Activated B cell treated with CpG ODN at 0.5 μM for 24 hours (primary cell): ENCODE measurements at regions not wholly inside any gene's neighbourhood (a gene's known extent, or its start where the extent isn't known, plus 50 kb on each side); places are given as distances from the start of the nearest gene placed in this dataset.

Experiments used
- ATAC-seq: fragments of 200-7000 bp; cut with Tn5 transposase; one replicate; pipeline ENCODE4 v1.10.0; 2021; ENCODE audit warnings: low read depth, mild to moderate bottlenecking, moderate library complexity
- CTCF ChIA-PET: fragments of 350-600 bp; sonication (Branson Sonifier 250); formaldehyde crosslinking; loops from one replicate; lab custom pipeline; 2021; ENCODE audit warnings: antibody characterized with exemption; lab: Charles Lee
- POLR2A ChIA-PET: fragments of 350-600 bp; sonication (Branson Sonifier 250); formaldehyde crosslinking; loops from one replicate; lab custom pipeline; 2021; ENCODE audit warnings: antibody characterized with exemption; lab: Charles Lee
- DNase-seq: peaks from one replicate; pipeline ENCODE4 v3.0.0; 2022
- H3K27ac Mint-ChIP-seq: one replicate; pipeline ENCODE4 v1.8.0; 2020; ENCODE audit warnings: mixed read lengths
- H3K27me3 Mint-ChIP-seq: one replicate; pipeline ENCODE4 v1.8.0; 2021; ENCODE audit warnings: mixed read lengths
- H3K36me3 Mint-ChIP-seq: one replicate; pipeline ENCODE4 v1.8.0; 2021; ENCODE audit warnings: low read depth, mixed read lengths
- H3K4me1 Mint-ChIP-seq: one replicate; pipeline ENCODE4 v1.8.0; 2021; ENCODE audit warnings: mixed read lengths
- H3K4me3 Mint-ChIP-seq: one replicate; pipeline ENCODE4 v1.8.0; 2020; ENCODE audit warnings: mild to moderate bottlenecking, mixed read lengths
- H3K9me3 Mint-ChIP-seq: one replicate; pipeline ENCODE4 v1.8.0; 2020; ENCODE audit warnings: mixed read lengths
- CTCF ChIP-seq: fragments of 200-600 bp; IDR thresholded peaks from one replicate; pipeline ENCODE4 v1.8.0; 2022; ENCODE audit warnings: antibody characterized with exemption, mild to moderate bottlenecking
- intact Hi-C: fragments of 100-400 bp; cut with micrococcal nuclease; formaldehyde crosslinking; loops from one replicate; pipeline ENCODE4 v1.15.1; 2024

- Mint-ChIP-seq H3K27me3 (no peaks in the 10 kb centered on the region), H3K36me3 (no peaks in the 10 kb centered on the region), H3K27ac (no peak overlapping the region), H3K9me3 (no peaks in the 10 kb centered on the region), H3K4me3 (no peak overlapping the region), H3K4me1 (peaks cover 25% of the 10 kb centered on the region)
- no peak for TF ChIP-seq CTCF
- ChIA-PET CTCF (no interaction called here), POLR2A (interaction anchor here (0.8 kb wide), 1 partner anchor 161 kb away, joined by 3 read pairs; no protein-coding TSS in a partner anchor)
- ATAC-seq = no peak
- intact Hi-C loops = loop anchor here (10.0 kb wide), 1 partner anchor 561 kb away; no protein-coding TSS in a partner anchor
- DNase-seq = no peak
Measured at GRCh38 chr5:143566139-143566538, 162.7 kb upstream of the NR3C1 start.

- H3K9me3 Mint-ChIP-seq = no peaks in the 10 kb centered on the region
- H3K4me3 Mint-ChIP-seq = peak overlapping the region; percentile 46
- intact Hi-C loops = loop anchor here (1.0 to 10.0 kb wide), 4 partner anchors 9 to 560 kb away; no protein-coding TSS in a partner anchor
- POLR2A ChIA-PET = interaction anchor here (1.0 to 1.3 kb wide), 3 partner anchors 130 to 161 kb away, joined by 4 to 7 read pairs (median 4); partner anchors contain the start of gene NR3C1
- no peaks in the 10 kb centered on the region for H3K36me3 Mint-ChIP-seq
- no peak for TF ChIP-seq CTCF
- ATAC-seq = peak; percentile 91
- CTCF ChIA-PET = interaction anchor here (0.6 to 1.7 kb wide), 2 partner anchors 130 to 561 kb away, joined by 3 to 4 read pairs; no protein-coding TSS in a partner anchor
- no peak for DNase-seq
- H3K4me1 Mint-ChIP-seq = peaks cover 25% of the 10 kb centered on the region
- H3K27ac Mint-ChIP-seq = peak overlapping the region; percentile 53
- H3K27me3 Mint-ChIP-seq = no peaks in the 10 kb centered on the region
Measured at GRCh38 chr5:143564417-143564816, 160.9 kb upstream of the NR3C1 start.

GRCh38 chr5:143562935-143563334 is 159.4 kb upstream of the NR3C1 start:
- Mint-ChIP-seq H3K4me1 (peaks cover 25% of the 10 kb centered on the region), H3K27me3 (no peaks in the 10 kb centered on the region), H3K9me3 (no peaks in the 10 kb centered on the region), H3K36me3 (no peaks in the 10 kb centered on the region), H3K4me3 (no peak overlapping the region), H3K27ac (no peak overlapping the region)
- ChIA-PET CTCF (interaction anchor here (1.7 kb wide), 1 partner anchor 560 kb away, joined by 4 read pairs; no protein-coding TSS in a partner anchor), POLR2A (no interaction called here)
- DNase-seq (no peak), ATAC-seq (no peak)
- TF ChIP-seq CTCF = no peak
- intact Hi-C loops = loop anchor here (10.0 kb wide), 1 partner anchor 558 kb away; no protein-coding TSS in a partner anchor

- Mint-ChIP-seq H3K27ac (no peak overlapping the region), H3K9me3 (no peaks in the 10 kb centered on the region), H3K27me3 (no peaks in the 10 kb centered on the region), H3K4me1 (peaks cover 25% of the 10 kb centered on the region), H3K4me3 (no peak overlapping the region), H3K36me3 (no peaks in the 10 kb centered on the region)
- ATAC-seq = no peak
- ChIA-PET POLR2A (no interaction called here), CTCF (no interaction called here)
- TF ChIP-seq CTCF = no peak
- intact Hi-C loops = loop anchor here (10.0 kb wide), 1 partner anchor 556 kb away; no protein-coding TSS in a partner anchor
- no peak for DNase-seq
Measured at GRCh38 chr5:143561219-143561618, 157.7 kb upstream of the NR3C1 start.

GRCh38 chr5:143560378-143560777 is 156.9 kb upstream of the NR3C1 start:
- DNase-seq = no peak
- no peak for TF ChIP-seq CTCF
- Mint-ChIP-seq H3K4me3 (no peak overlapping the region), H3K4me1 (peaks cover 24% of the 10 kb centered on the region), H3K27ac (no peak overlapping the region), H3K36me3 (no peaks in the 10 kb centered on the region), H3K9me3 (no peaks in the 10 kb centered on the region), H3K27me3 (no peaks in the 10 kb centered on the region)
- CTCF ChIA-PET = no interaction called here
- intact Hi-C loops = loop anchor here (10.0 kb wide), 1 partner anchor 556 kb away; no protein-coding TSS in a partner anchor
- no peak for ATAC-seq
- POLR2A ChIA-PET = no interaction called here
